A549 (cell line): ENCODE measurements at regions not wholly inside any gene's neighbourhood (a gene's known extent, or its start where the extent isn't known, plus 50 kb on each side); places are given as distances from the start of the nearest gene placed in this dataset.

Experiments
- CHD2 ChIP-seq: fragments of 150-350 bp; IDR thresholded peaks from 2 replicates; pipeline ENCODE4 v1.6.1; 2014; ENCODE audit warnings: low read length; ENCODE audit not compliant: partially characterized antibody
- EHMT2 ChIP-seq: fragments of 200-600 bp; sonication (generic); IDR thresholded peaks from 2 replicates; pipeline ENCODE4 v1.6.1; 2016; ENCODE audit warnings: antibody characterized with exemption, low read depth, mild to moderate bottlenecking, moderate library complexity
- RAD21 ChIP-seq, 2 experiments: fragments of >200 bp in 1 of 2; sonication (Bioruptor Twin) in 1 of 2; formaldehyde crosslinking in 1 of 2; IDR thresholded peaks in 1 of 2; conservative IDR thresholded peaks in 1 of 2; 2 replicates in 1 of 2; 3 replicates in 1 of 2; pipeline ENCODE4 v1.6.1; 2012 to 2018; ENCODE audit warnings: inconsistent platforms in 1 of 2
- SREBF2 ChIP-seq: fragments of 450-650 bp; IDR thresholded peaks from 2 replicates; pipeline ENCODE4 v1.6.1; 2014; ENCODE audit warnings: mild to moderate bottlenecking, moderate library complexity

- TF ChIP-seq SREBF2: no peak
- TF ChIP-seq RAD21 (conservative IDR thresholded peaks at IDR 0.05 in 1 of 2, IDR thresholded peaks at IDR 0.05 in 1 of 2): no peak
- TF ChIP-seq CHD2: no peak
- TF ChIP-seq EHMT2: no peak
These were observed 940.4 kb upstream of the SLC10A2 start for GRCh38 chr13:104006625-104007075.
